IPS-NIHi7 (cell line): ENCODE measurements at regions not wholly inside any gene's neighbourhood (a gene's known extent, or its start where the extent isn't known, plus 50 kb on each side); places are given as distances from the start of the nearest gene placed in this dataset.

Experiments
- DNase-seq: peaks from one replicate; pipeline ENCODE4 v3.0.0; 2012; ENCODE audit warnings: mixed read lengths; ENCODE audit errors: extremely low spot score

DNA sequence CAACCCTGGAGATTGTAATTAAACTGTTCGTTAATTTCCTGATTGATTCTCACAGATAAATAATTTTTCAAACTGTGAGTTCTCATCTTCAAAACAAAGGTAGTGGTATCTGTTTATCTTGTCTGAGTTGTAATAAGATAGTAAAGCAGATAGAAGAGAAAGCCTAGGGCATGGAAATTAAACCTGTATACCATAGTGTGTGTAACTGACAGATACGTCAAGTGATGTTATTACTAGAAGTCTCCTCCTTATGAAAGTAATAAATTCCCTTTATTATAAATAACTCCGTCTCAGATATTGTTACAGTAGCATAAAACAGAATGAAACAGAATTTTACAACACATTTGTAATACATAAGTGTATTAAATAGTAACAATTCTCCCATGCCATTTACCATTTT, 1065.1 kb downstream of the SLITRK1 start:
- DNase-seq = no peak

DNA sequence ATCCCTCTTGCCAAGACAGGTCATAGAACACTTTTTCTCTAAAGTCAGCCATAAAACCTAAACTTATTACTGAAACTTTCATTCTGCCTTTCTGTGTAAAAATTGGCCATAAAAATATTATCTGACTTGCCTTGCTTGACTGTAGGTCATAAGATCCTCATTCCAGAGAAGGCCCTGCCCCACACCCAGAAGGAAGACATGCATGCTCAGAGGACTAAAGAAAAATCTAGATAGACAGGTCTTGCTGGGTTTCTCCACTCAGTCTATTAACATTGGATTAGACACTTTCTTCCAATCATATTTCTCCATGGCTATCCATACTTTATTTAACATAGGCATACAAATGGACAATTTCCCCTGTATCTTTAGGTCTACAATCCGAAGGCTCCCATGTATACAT, 1066.5 kb downstream of the SLITRK1 start:
- no peak for DNase-seq

- no peak for DNase-seq
These were observed 1078.9 kb downstream of the SLITRK1 start for GRCh38 chr13:82803341-82803740.

DNA sequence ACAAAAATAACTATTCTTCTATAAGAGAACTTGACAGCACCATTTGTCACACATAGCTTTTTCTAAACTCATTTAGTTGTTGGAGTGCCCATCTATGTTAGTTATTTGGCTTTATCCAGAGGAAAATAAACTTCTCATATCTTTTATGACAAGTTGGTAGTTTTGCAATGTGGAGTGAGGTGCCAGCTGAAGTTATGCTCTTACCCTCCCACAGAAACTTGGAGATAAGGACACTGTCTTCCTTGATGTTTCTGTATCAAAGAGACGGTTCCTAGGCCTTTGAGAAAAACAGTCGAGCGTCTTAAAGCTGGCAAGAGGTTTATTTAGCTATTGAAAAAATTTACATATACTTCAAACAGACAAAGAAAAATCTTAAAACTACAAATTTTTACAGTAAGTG, 1079.7 kb downstream of the SLITRK1 start:
- DNase-seq = no peak

DNA sequence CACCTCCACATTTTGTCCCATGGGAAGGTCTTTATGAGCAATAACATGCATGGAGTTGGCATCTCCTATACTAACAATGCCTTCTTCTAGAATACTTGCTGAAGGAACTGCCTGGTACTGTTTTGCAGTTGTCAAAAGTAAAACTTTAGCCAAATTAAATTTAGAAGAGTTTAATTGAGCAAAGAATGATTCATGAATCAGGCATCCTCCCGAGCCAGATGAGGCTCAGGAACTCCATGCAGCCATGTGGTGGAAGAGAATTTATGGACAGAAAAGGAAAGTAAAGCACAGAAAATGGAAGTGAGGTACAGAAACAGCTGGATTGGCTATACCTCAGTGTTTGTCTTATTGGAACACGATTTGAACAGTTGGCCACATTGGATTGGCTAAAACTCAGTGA, 1081.9 kb downstream of the SLITRK1 start:
- DNase-seq = no peak

- no peak for DNase-seq
These were observed 1084.4 kb downstream of the SLITRK1 start for GRCh38 chr13:82797876-82798275.

DNA sequence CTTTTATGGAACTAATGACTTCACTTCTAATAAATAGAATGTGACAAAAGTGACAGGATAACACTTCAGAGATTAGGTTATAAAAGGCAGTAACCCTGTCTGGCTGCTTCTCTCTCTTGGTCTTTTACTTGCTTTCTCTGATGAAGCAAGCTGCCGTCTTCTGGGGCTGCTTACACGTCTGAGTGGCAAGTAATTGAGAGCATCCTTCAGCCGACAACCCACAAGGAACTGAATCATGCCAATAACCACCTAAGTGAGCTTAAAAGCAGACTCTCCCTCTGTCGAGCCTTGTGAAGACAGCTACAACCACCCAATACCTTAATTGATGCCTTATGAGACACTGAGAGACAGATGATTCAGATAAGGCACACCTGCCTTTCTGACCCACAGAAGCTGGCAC, 1091.2 kb downstream of the SLITRK1 start:
- no peak for DNase-seq

DNA sequence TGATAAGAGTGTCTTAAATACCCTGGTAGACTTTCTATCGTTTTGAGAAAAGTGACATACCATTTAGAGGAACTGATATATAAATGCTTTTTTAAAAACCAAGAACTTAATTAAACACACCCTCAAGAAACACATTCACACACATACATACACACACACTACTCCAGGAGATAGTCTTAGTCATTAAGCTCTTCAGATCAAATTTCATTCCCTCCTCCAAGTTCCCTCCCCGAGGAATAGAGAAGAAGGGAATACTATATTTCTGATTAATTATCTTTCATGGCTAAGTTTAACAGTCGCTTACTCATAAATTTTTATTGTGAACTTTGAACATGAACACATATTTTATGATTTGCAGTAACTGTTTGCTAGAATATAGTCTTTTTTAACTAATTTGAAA, 1109.5 kb downstream of the SLITRK1 start:
- no peak for DNase-seq

- no peak for DNase-seq
These were observed 1115.4 kb downstream of the SLITRK1 start for GRCh38 chr13:82766732-82767321.

- DNase-seq = peak; percentile 83
These were observed 1124.2 kb downstream of the SLITRK1 start for GRCh38 chr13:82758044-82758443.

GRCh38 chr13:82751206-82751605, 1131.1 kb downstream of the SLITRK1 start:
- no peak for DNase-seq

DNA sequence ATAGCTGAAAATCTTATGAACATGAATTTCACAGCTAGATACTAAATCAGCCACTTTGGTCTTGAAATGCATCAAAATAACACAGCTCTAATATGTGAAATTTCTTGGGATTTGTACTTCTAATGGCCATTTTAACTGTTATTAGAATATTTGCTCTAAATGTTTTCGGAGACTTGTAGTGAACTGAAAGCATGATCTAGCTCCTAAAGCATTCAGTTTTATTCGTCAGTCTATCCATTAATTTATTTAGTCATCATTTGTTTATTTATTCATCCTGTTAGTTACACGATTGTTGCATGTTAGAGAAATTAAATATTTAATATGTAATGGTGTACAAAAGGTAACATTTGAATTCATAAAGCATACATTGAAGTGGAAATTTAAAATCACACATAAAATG, 1132.7 kb downstream of the SLITRK1 start:
- DNase-seq = no peak

DNA sequence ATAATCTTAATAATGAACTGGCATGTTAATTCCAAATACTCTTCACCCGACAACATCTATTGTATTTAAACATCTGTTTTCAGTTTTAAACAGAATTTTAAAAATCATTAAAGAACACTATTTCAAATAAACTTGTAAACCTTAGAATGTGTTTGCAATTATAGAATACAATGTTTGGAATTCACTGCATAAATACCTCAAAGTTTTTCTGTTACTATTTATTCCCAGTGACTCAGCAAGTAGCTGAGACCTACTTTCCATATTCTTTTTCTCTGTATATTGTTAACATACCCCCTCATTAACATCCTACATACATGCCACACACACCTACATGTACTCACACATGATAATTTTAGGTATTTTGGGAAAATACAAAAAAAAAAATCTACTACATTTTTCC, 1134.3 kb downstream of the SLITRK1 start:
- no peak for DNase-seq

GRCh38 chr13:82747291-82747690, 1135.0 kb downstream of the SLITRK1 start:
- no peak for DNase-seq

DNA sequence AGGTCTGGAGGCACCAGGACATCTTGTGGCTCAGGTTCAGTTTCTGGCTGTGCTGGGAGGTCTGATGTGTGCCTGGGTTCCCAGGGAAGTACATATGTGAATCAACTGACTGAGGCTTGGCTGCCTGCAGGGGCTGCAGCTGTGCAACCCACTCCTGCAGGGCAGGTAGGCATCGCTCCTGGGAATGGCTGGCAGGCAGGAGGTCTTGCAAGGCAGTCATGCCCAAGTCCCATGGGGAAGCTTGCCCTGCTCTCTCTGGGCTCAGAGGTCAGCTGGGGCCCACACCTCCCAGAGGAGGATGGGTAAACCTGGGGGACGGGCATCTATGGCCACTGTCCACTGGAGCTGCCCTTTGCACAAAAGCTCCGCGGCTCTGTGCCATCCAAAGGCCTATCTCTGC, 1141.8 kb downstream of the SLITRK1 start:
- no peak for DNase-seq

DNA sequence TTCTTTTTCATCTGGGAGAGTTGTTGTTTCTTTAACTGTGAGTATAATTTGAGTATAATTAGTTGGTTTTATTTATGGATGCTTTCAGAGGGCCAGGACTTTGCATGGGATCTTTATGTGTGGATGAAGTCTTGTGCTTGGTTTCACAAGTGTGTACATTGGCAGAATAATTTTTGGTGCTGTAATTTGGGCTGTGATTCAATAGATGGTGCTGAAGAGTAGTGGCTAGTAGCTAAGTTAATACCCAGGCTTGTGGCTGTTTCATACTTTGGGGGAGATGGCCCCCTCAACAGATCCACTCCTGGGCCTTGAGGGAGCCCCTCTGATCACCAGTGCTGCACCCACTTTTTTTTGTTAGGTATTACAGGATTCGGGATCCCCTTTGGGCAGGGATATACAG, 1142.4 kb downstream of the SLITRK1 start:
- no peak for DNase-seq

DNA sequence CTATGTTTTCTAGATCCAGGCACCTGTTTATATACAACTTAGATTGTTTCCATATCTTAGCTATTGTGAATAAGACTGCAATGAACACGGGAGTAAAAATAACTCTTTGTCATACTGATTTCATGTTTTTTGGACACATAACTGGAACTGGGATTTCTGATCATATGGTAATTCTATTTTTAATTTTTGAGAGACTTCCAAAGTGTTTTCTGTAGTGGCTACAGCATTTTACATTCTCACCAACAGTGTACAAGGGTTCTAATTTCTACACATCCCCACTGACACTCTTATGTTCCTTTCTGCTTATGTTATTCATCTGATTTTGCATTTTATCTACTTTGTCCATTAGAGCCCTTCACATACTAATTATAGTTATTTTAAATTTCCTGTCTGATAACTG, 1152.9 kb downstream of the SLITRK1 start:
- DNase-seq = no peak

- no peak for DNase-seq
These were observed 1161.3 kb downstream of the SLITRK1 start for GRCh38 chr13:82720986-82721385.

GRCh38 chr13:82719987-82720386, 1162.3 kb downstream of the SLITRK1 start:
- DNase-seq = no peak

DNA sequence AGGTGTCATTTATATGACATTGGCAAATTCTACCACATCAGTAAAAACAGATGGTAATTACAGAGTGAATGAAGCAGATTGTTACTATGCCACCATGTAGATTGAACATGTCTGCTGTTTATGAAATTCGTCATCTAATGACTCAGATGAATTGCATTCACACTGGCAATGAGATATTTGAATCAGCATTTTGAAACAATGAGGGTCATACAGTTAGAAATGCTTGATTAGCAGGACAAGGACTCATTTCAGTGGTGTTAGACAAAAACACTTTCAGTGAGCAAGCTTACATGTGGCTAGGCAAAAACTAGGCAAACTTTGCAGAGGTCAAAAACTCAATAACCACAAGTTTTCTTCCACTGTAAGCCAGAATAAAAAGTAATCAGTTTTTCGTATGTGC, 1165.0 kb downstream of the SLITRK1 start:
- no peak for DNase-seq

- no peak for DNase-seq
These were observed 1168.4 kb downstream of the SLITRK1 start for GRCh38 chr13:82713687-82714405.

DNA sequence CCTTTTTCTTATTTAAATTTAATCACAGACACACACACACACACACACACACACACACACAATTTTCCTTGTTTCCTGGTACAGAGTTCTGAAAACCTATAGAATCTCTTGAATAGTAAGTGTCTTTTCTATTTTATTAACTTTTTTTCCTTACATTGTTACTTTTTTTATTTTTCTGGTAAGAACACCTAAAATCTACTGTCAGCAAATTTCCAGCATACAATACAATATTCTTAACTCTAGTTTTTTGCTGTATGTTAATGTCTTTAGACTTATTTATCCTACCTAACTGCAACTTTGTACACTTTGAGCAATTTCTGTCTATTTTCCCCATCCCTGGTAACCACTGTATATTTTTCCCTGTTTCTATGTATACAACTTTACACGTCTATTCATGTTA, 1179.8 kb downstream of the SLITRK1 start:
- DNase-seq = no peak

- DNase-seq = no peak
These were observed 1181.3 kb downstream of the SLITRK1 start for GRCh38 chr13:82701020-82701419.

- DNase-seq = no peak
These were observed 1183.3 kb downstream of the SLITRK1 start for GRCh38 chr13:82698941-82699340.
